Peyer's patch (tissue), 4 donors: ENCODE measurements at regions not wholly inside any gene's neighbourhood (a gene's known extent, or its start where the extent isn't known, plus 50 kb on each side); places are given as distances from the start of the nearest gene placed in this dataset.

Source experiments
- CTCF ChIP-seq, 6 experiments: fragments of 450-650 bp in 4 of 6; fragments of 200-600 bp in 2 of 6; sonication (generic) in 1 of 6; IDR thresholded peaks; one replicate each; pipeline ENCODE4 v1.5.1; 2017 to 2019; ENCODE audit warnings: antibody characterized with exemption in 6 of 6, mild to moderate bottlenecking in 3 of 6, moderate library complexity in 1 of 6
- POLR2A ChIP-seq, 2 donors: fragments of 450-650 bp; IDR thresholded peaks; one replicate each; pipeline ENCODE4 v1.5.1; 2017; ENCODE audit warnings: antibody characterized with exemption in 2 of 2, mild to moderate bottlenecking in 2 of 2, moderate library complexity in 2 of 2

- no peak for TF ChIP-seq CTCF (IDR thresholded peaks at IDR 0.05)
- no peak for TF ChIP-seq POLR2A (IDR thresholded peaks at IDR 0.05)
These were observed 81.8 kb upstream of the ANKRD1 start for GRCh38 chr10:91002656-91003055.
